Fibroblast of skin of left quadriceps (primary cell): ENCODE measurements at regions not wholly inside any gene's neighbourhood (a gene's known extent, or its start where the extent isn't known, plus 50 kb on each side); places are given as distances from the start of the nearest gene placed in this dataset.
"Not testable (repeated sequence)": the region's sequence is repeated elsewhere in the genome, so short reads cannot be mapped to it uniquely, and the experiment has no call there.

ENCODE experiments used
- DNase-seq, 2 experiments: peaks; one replicate each; pipeline ENCODE4 v3.0.0-alpha.2; 2013; ENCODE audit warnings: low read depth in 2 of 2

- no peak for DNase-seq
Observed at GRCh38 chr17:70370816-70371215, 201.5 kb downstream of the KCNJ2 start.

- no peak for DNase-seq
Observed at GRCh38 chr17:70373369-70373768, 204.0 kb downstream of the KCNJ2 start.

- no peak for DNase-seq
Observed at GRCh38 chr17:70374496-70374895, 205.2 kb downstream of the KCNJ2 start.

GRCh38 chr17:70375406-70375805 lies 206.1 kb downstream of the KCNJ2 start:
- DNase-seq: no peak

- no peak for DNase-seq
Observed at GRCh38 chr17:70375813-70376770, 206.8 kb downstream of the KCNJ2 start.

- no peak for DNase-seq
Observed at GRCh38 chr17:70377654-70378053, 208.3 kb downstream of the KCNJ2 start.

- DNase-seq: no peak
Observed at GRCh38 chr17:70378076-70378475, 208.7 kb downstream of the KCNJ2 start.

- no peak for DNase-seq
Observed at GRCh38 chr17:70379945-70380344, 210.6 kb downstream of the KCNJ2 start.

- DNase-seq: not testable (repeated sequence)
Observed at GRCh38 chr17:70381916-70382315, 212.6 kb downstream of the KCNJ2 start.

- DNase-seq: no peak
Observed at GRCh38 chr17:70388326-70388725, 219.0 kb downstream of the KCNJ2 start.

GRCh38 chr17:70389232-70389757 lies 220.0 kb downstream of the KCNJ2 start:
- not testable (repeated sequence) for DNase-seq

- DNase-seq: no peak
Observed at GRCh38 chr17:70390049-70390448, 220.7 kb downstream of the KCNJ2 start.

- DNase-seq: no peak
Observed at GRCh38 chr17:70394473-70395232, 225.3 kb downstream of the KCNJ2 start.

- DNase-seq: peak; percentile 91
Observed at GRCh38 chr17:70405492-70406220, 236.3 kb downstream of the KCNJ2 start.

- DNase-seq: peak; percentile 13 to 23
Observed at GRCh38 chr17:70407506-70407905, 238.2 kb downstream of the KCNJ2 start.

GRCh38 chr17:70408768-70409167 lies 239.4 kb downstream of the KCNJ2 start:
- no peak for DNase-seq

- no peak for DNase-seq
Observed at GRCh38 chr17:70414300-70414699, 245.0 kb downstream of the KCNJ2 start.

GRCh38 chr17:70420861-70421445 lies 251.6 kb downstream of the KCNJ2 start:
- peak; percentile 15 to 20 for DNase-seq

- DNase-seq: no peak
Observed at GRCh38 chr17:70422862-70423261, 253.5 kb downstream of the KCNJ2 start.

GRCh38 chr17:70423562-70423961 lies 254.2 kb downstream of the KCNJ2 start:
- no peak for DNase-seq

GRCh38 chr17:70426752-70427151 lies 257.4 kb downstream of the KCNJ2 start:
- DNase-seq: no peak
